ENCODE measurements at regions not wholly inside any gene's neighbourhood (a gene's known extent, or its start where the extent isn't known, plus 50 kb on each side); places are given as distances from the start of the nearest gene placed in this dataset.

- Mint-ChIP-seq H3K9me3 (ENCODE audit: unreplicated experiment) (no peaks in the 10 kb centered on the region), H3K27ac (ENCODE audit: unreplicated experiment) (no peak overlapping the region), H3K4me3 (ENCODE audit: unreplicated experiment) (no peak overlapping the region), H3K4me1 (ENCODE audit: low read depth, unreplicated experiment) (no peaks in the 10 kb centered on the region), H3K36me3 (ENCODE audit: insufficient read depth, unreplicated experiment) (no peaks in the 10 kb centered on the region), H3K27me3 (ENCODE audit: insufficient read depth, unreplicated experiment) (peaks cover 35% of the 10 kb centered on the region)
- Histone ChIP-seq H3K36me3 (ENCODE audit: control insufficient read depth, insufficient read depth, low read length) (no peaks in the 10 kb centered on the region), H3K4me1 (no peaks in the 10 kb centered on the region), H3K9me3 (no peaks in the 10 kb centered on the region), H3K27me3 (replicated peaks; ENCODE audit: control insufficient read depth, insufficient read depth, low read length) (no peaks in the 10 kb centered on the region), H3K4me3 (ENCODE audit: low read depth, low read length) (no peak overlapping the region)
- intact Hi-C loops (cut with micrococcal nuclease; ENCODE audit: unreplicated experiment): no loop called here
- DNase-seq: no peak
- ChIA-PET POLR2A (no interaction called here), CTCF (no interaction called here)
- BruUV-seq (replicated peaks): no TSS peak
- TF ChIP-seq CTCF (IDR thresholded peaks at IDR 0.05; ENCODE audit: insufficient read depth in 1 of 2, low read depth in 1 of 2, low read length in 1 of 2, severe bottlenecking in 1 of 2, unreplicated experiment in 1 of 2): no peak
Measured at GRCh38 chr13:112200200-112200599, 133.3 kb downstream of the SOX1 start.

- Histone ChIP-seq H3K4me1 (no peaks in the 10 kb centered on the region), H3K27me3 (replicated peaks; ENCODE audit: control insufficient read depth, insufficient read depth, low read length) (no peaks in the 10 kb centered on the region), H3K36me3 (ENCODE audit: control insufficient read depth, insufficient read depth, low read length) (no peaks in the 10 kb centered on the region), H3K4me3 (ENCODE audit: low read depth, low read length) (no peak overlapping the region), H3K9me3 (no peaks in the 10 kb centered on the region)
- Mint-ChIP-seq H3K9me3 (ENCODE audit: unreplicated experiment) (no peaks in the 10 kb centered on the region), H3K36me3 (ENCODE audit: insufficient read depth, unreplicated experiment) (no peaks in the 10 kb centered on the region), H3K4me1 (ENCODE audit: low read depth, unreplicated experiment) (no peaks in the 10 kb centered on the region), H3K27ac (ENCODE audit: unreplicated experiment) (no peak overlapping the region), H3K4me3 (ENCODE audit: unreplicated experiment) (no peak overlapping the region), H3K27me3 (ENCODE audit: insufficient read depth, unreplicated experiment) (peaks cover 33% of the 10 kb centered on the region)
- no peak for DNase-seq
- no TSS peak for BruUV-seq (replicated peaks)
- no peak for TF ChIP-seq CTCF (IDR thresholded peaks at IDR 0.05; ENCODE audit: insufficient read depth in 1 of 2, low read depth in 1 of 2, low read length in 1 of 2, severe bottlenecking in 1 of 2, unreplicated experiment in 1 of 2)
- intact Hi-C loops (cut with micrococcal nuclease; ENCODE audit: unreplicated experiment): no loop called here
- CTCF ChIA-PET: no interaction called here
- POLR2A ChIA-PET: no interaction called here
Measured at GRCh38 chr13:112202266-112202665, 135.3 kb downstream of the SOX1 start.

- ChIA-PET POLR2A (no interaction called here), CTCF (no interaction called here)
- no peaks in the 10 kb centered on the region for H3K36me3 ChIP-seq (ENCODE audit: control insufficient read depth, insufficient read depth, low read length)
- TF ChIP-seq CTCF (IDR thresholded peaks at IDR 0.05; ENCODE audit: insufficient read depth in 1 of 2, low read depth in 1 of 2, low read length in 1 of 2, severe bottlenecking in 1 of 2, unreplicated experiment in 1 of 2): no peak
- H3K4me3 Mint-ChIP-seq (ENCODE audit: unreplicated experiment): no peak overlapping the region
- intact Hi-C loops (cut with micrococcal nuclease; ENCODE audit: unreplicated experiment): no loop called here
- no peaks in the 10 kb centered on the region for H3K27me3 ChIP-seq (replicated peaks; ENCODE audit: control insufficient read depth, insufficient read depth, low read length)
- peaks cover 32% of the 10 kb centered on the region for H3K27me3 Mint-ChIP-seq (ENCODE audit: insufficient read depth, unreplicated experiment)
- H3K27ac Mint-ChIP-seq (ENCODE audit: unreplicated experiment): no peak overlapping the region
- H3K36me3 Mint-ChIP-seq (ENCODE audit: insufficient read depth, unreplicated experiment): no peaks in the 10 kb centered on the region
- H3K4me3 ChIP-seq (ENCODE audit: low read depth, low read length): no peak overlapping the region
- no TSS peak for BruUV-seq (replicated peaks)
- H3K4me1 ChIP-seq: no peaks in the 10 kb centered on the region
- no peaks in the 10 kb centered on the region for H3K4me1 Mint-ChIP-seq (ENCODE audit: low read depth, unreplicated experiment)
- H3K9me3 Mint-ChIP-seq (ENCODE audit: unreplicated experiment): no peaks in the 10 kb centered on the region
- no peak for DNase-seq
- no peaks in the 10 kb centered on the region for H3K9me3 ChIP-seq
Measured at GRCh38 chr13:112202966-112203365, 136.0 kb downstream of the SOX1 start.
